Endothelial cell of umbilical vein (primary cell): ENCODE measurements at regions not wholly inside any gene's neighbourhood (a gene's known extent, or its start where the extent isn't known, plus 50 kb on each side); places are given as distances from the start of the nearest gene placed in this dataset.

Experiments used
- BruUV-seq: library from RNA; stranded (reverse); fragments of 400-500 nt; replicated peaks from 2 replicates; lab custom pipeline; 2021; lab: Mats Ljungman, UMichigan
- CTCF ChIA-PET: fragments of 300-600, 350-600 bp; sonication (Branson Sonifier 250); formaldehyde crosslinking; loops from one replicate; lab custom pipeline; 2021; ENCODE audit warnings: antibody characterized with exemption, inconsistent platforms; lab: Charles Lee
- POLR2A ChIA-PET: fragments of 300-600, 350-600 bp; sonication (Branson Sonifier 250); formaldehyde crosslinking; loops from one replicate; lab custom pipeline; 2021; ENCODE audit warnings: antibody characterized with exemption, inconsistent platforms; lab: Charles Lee
- DNase-seq: peaks from one replicate; pipeline ENCODE4 v3.0.0-alpha.2; 2011; ENCODE audit warnings: low read depth, low spot score
- FAIRE-seq: peaks from 2 replicates; lab custom pipeline; 2011; peaks lifted over from hg19 to GRCh38; lab: Jason Lieb, UNC
- H2AFZ ChIP-seq: 2 replicates; pipeline ENCODE4 v1.6.0; 2012; ENCODE audit warnings: low read depth, low read length, control low read depth, inconsistent platforms
- H3K27ac ChIP-seq: 2 replicates; pipeline ENCODE4 v1.5.1; 2011; ENCODE audit warnings: low read depth, mild to moderate bottlenecking, control low read depth, low read length, moderate library complexity; ENCODE audit not compliant: insufficient read depth
- H3K27me3 ChIP-seq, 2 experiments: 2 replicates each; pipeline versions ENCODE4 v1.6.0 to v1.6.1; 2011; ENCODE audit warnings: low read length in 2 of 2, mixed read lengths in 1 of 2; ENCODE audit not compliant: control insufficient read depth in 2 of 2, insufficient read depth in 2 of 2
- H3K36me3 ChIP-seq, 2 experiments: 2 replicates in 1 of 2; 3 replicates in 1 of 2; pipeline ENCODE4 v1.5.1; 2011; ENCODE audit warnings: low read length in 2 of 2, mild to moderate bottlenecking in 1 of 2, moderate library complexity in 1 of 2; ENCODE audit not compliant: control insufficient read depth in 2 of 2, insufficient read depth in 2 of 2; ENCODE audit errors: extremely low read depth in 1 of 2
- H3K4me1 ChIP-seq: 3 replicates; pipeline ENCODE4 v1.5.1; 2011; ENCODE audit warnings: mild to moderate bottlenecking, low read length; ENCODE audit not compliant: control insufficient read depth, insufficient read depth; ENCODE audit errors: extremely low read depth
- H3K4me2 ChIP-seq: 2 replicates; pipeline ENCODE4 v1.6.1; 2011; ENCODE audit warnings: low read length, control low read depth, mixed read lengths; ENCODE audit not compliant: insufficient read depth
- H3K4me3 ChIP-seq, 3 experiments: fragments of 200-600 bp in 1 of 3; sonication (generic), shearing (Covaris generic) in 1 of 3; replicated peaks in 1 of 3; 2 replicates each; pipeline ENCODE4 v1.5.1; 2011 to 2016; ENCODE audit warnings: control low read depth in 3 of 3, low read length in 3 of 3, mild to moderate bottlenecking in 2 of 3, inconsistent platforms in 1 of 3, low read depth in 1 of 3, moderate library complexity in 1 of 3; ENCODE audit not compliant: insufficient read depth in 1 of 3
- H3K79me2 ChIP-seq: 2 replicates; pipeline ENCODE4 v1.6.0; 2012; ENCODE audit warnings: low read length, inconsistent platforms; ENCODE audit not compliant: control insufficient read depth, insufficient read depth
- H3K9ac ChIP-seq: replicated peaks from 2 replicates; pipeline ENCODE3; 2011; ENCODE audit warnings: low read length, control low read depth; ENCODE audit not compliant: insufficient read depth; ENCODE audit errors: extremely low read depth
- H3K9me1 ChIP-seq: replicated peaks from 3 replicates; pipeline ENCODE4 v1.6.0; 2011; ENCODE audit warnings: mild to moderate bottlenecking, low read length; ENCODE audit not compliant: control insufficient read depth, insufficient read depth; ENCODE audit errors: extremely low read depth
- H3K9me3 ChIP-seq: replicated peaks from 2 replicates; pipeline ENCODE4 v1.5.1; 2012; ENCODE audit warnings: low read length, inconsistent platforms; ENCODE audit not compliant: control insufficient read depth, insufficient read depth
- H4K20me1 ChIP-seq: replicated peaks from 2 replicates; pipeline ENCODE3; 2011; ENCODE audit warnings: mild to moderate bottlenecking, low read length; ENCODE audit not compliant: control insufficient read depth, insufficient read depth; ENCODE audit errors: extremely low read depth
- EZH2 ChIP-seq: IDR thresholded peaks from 2 replicates; pipeline ENCODE4 v1.6.1; 2012; ENCODE audit warnings: borderline replicate concordance, low read depth, mild to moderate bottlenecking, moderate library complexity, low read length, inconsistent platforms; ENCODE audit not compliant: severe bottlenecking
- FOS ChIP-seq: IDR thresholded peaks from 2 replicates; pipeline ENCODE4 v1.6.1; 2011; ENCODE audit warnings: mild to moderate bottlenecking, low read length, moderate library complexity, borderline replicate concordance; ENCODE audit not compliant: insufficient read depth
- GATA2 ChIP-seq: IDR thresholded peaks from 2 replicates; pipeline ENCODE4 v1.7.0; 2011; ENCODE audit warnings: low read depth, mild to moderate bottlenecking, moderate library complexity, mixed read lengths, low read length; ENCODE audit not compliant: insufficient read length, insufficient read depth
- JUN ChIP-seq: IDR thresholded peaks from 2 replicates; pipeline ENCODE4 v1.6.1; 2011; ENCODE audit warnings: borderline replicate concordance, low read depth; ENCODE audit not compliant: insufficient read length, insufficient read depth
- MYC ChIP-seq: IDR thresholded peaks from one replicate; pipeline ENCODE4 v1.6.1; 2011; ENCODE audit warnings: mild to moderate bottlenecking, low read depth, low read length
- POLR2A ChIP-seq: IDR thresholded peaks from 2 replicates; pipeline ENCODE4 v1.6.1; 2012; ENCODE audit warnings: low read depth, mild to moderate bottlenecking, control low read depth, low read length
- POLR2AphosphoS5 ChIP-seq: IDR thresholded peaks from 2 replicates; pipeline ENCODE4 v1.6.1; 2012; ENCODE audit warnings: low read depth, mild to moderate bottlenecking, control low read depth, low read length, moderate library complexity; ENCODE audit not compliant: insufficient read depth
- dilution Hi-C: fragments of 300-500 bp; cut with MboI; formaldehyde crosslinking; loops from one replicate; pipeline ENCODE4 v1.15.0; 2019; ENCODE audit warnings: low sequenced_read_pairs; ENCODE audit not compliant: extremely low pct_ligation_motif_present
- intact Hi-C: fragments of 100-400 bp; cut with micrococcal nuclease; formaldehyde crosslinking; loops from one replicate; pipeline ENCODE4 v1.10.0; 2022
- TF ChIP-seq, protein P1 (sequence below): IDR thresholded peaks from 2 replicates; pipeline ENCODE4 v1.6.1; 2011; ENCODE audit not compliant: insufficient read depth, insufficient read length
- TF ChIP-seq, protein P2 (sequence below), 2 donors: IDR thresholded peaks; 1 replicate in 1 of 2; 2 replicates in 1 of 2; pipeline ENCODE4 v1.5.1; 2011; ENCODE audit warnings: low read length in 2 of 2, mild to moderate bottlenecking in 2 of 2, moderate library complexity in 2 of 2, control low read depth in 1 of 2, inconsistent platforms in 1 of 2, low read depth in 1 of 2; ENCODE audit not compliant: insufficient read depth in 1 of 2; ENCODE audit errors: extremely low read depth in 1 of 2

DNA sequence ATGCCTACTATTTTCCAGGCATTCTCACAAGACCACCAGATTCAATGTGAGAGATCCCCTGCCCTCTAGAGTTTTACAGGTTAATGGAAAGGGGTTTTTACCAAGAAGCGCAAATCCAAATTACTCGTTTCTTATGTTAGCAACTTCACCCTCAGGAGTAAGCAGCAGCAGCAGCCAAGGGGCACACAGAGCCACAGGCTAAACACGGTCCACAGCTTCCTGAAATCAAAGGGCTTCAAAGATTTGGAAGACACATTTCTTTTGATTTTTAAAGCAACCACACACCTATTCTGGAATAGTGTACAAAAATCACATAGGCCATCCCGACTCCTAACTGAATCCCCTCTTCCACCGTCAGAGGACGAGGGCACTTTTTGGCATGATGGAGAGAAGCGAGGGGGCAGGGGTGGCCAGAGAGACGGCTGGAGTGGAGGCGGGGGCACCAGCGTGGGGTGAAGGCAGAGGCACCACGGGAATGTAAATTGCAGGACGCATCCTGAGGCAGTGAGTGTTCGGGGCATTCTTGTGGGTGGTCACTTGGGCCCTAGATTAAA lies 107.0 kb downstream of the ARF6 start:
- intact Hi-C loops: loop anchor here (1.0 to 5.0 kb wide), 6 partner anchors 17 to 108 kb away; no protein-coding TSS in a partner anchor
- H3K9ac ChIP-seq: peak overlapping the region; percentile 26
- dilution Hi-C loops: no loop called here
- no peak overlapping the region for H3K4me3 ChIP-seq
- no peaks in the 10 kb centered on the region for H3K79me2 ChIP-seq
- H3K4me2 ChIP-seq: peak overlapping the region; percentile 53
- DNase-seq (no peak), FAIRE-seq (no peak)
- POLR2A ChIA-PET: interaction anchor here (1.0 kb wide), 1 partner anchor 20 kb away, joined by 3 read pairs; no protein-coding TSS in a partner anchor
- no peaks in the 10 kb centered on the region for H3K9me3 ChIP-seq
- TF ChIP-seq, protein P1, sequence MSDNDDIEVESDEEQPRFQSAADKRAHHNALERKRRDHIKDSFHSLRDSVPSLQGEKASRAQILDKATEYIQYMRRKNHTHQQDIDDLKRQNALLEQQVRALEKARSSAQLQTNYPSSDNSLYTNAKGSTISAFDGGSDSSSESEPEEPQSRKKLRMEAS: no peak
- TF ChIP-seq FOS (no peak), GATA2 (no peak), POLR2A (no peak), MYC (no peak), POLR2AphosphoS5 (no peak), JUN (no peak), EZH2 (no peak)
- TF ChIP-seq, protein P2, sequence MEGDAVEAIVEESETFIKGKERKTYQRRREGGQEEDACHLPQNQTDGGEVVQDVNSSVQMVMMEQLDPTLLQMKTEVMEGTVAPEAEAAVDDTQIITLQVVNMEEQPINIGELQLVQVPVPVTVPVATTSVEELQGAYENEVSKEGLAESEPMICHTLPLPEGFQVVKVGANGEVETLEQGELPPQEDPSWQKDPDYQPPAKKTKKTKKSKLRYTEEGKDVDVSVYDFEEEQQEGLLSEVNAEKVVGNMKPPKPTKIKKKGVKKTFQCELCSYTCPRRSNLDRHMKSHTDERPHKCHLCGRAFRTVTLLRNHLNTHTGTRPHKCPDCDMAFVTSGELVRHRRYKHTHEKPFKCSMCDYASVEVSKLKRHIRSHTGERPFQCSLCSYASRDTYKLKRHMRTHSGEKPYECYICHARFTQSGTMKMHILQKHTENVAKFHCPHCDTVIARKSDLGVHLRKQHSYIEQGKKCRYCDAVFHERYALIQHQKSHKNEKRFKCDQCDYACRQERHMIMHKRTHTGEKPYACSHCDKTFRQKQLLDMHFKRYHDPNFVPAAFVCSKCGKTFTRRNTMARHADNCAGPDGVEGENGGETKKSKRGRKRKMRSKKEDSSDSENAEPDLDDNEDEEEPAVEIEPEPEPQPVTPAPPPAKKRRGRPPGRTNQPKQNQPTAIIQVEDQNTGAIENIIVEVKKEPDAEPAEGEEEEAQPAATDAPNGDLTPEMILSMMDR (IDR thresholded peaks at IDR 0.05; ENCODE audit: extremely low read depth in 1 of 2, insufficient read depth in 1 of 2, low read depth in 1 of 2, low read length in 2 of 2): no peak
- H3K27ac ChIP-seq: peak overlapping the region; percentile 86
- no peaks in the 10 kb centered on the region for H4K20me1 ChIP-seq
- peak overlapping the region; percentile 91 for H2AFZ ChIP-seq
- peaks cover 39% of the 10 kb centered on the region for H3K4me1 ChIP-seq
- BruUV-seq: no TSS peak
- H3K36me3 ChIP-seq: no peaks in the 10 kb centered on the region
- no peaks in the 10 kb centered on the region for H3K9me1 ChIP-seq
- CTCF ChIA-PET: interaction anchor here (0.8 to 3.3 kb wide), 17 partner anchors 9 to 138 kb away, joined by 3 to 12 read pairs (median 4); partner anchors contain the start of gene ARF6
- no peaks in the 10 kb centered on the region for H3K27me3 ChIP-seq
